PC-3 (cell line): ENCODE measurements at regions not wholly inside any gene's neighbourhood (a gene's known extent, or its start where the extent isn't known, plus 50 kb on each side); places are given as distances from the start of the nearest gene placed in this dataset.
"Not testable (repeated sequence)": the region's sequence is repeated elsewhere in the genome, so short reads cannot be mapped to it uniquely, and the experiment has no call there.

Experiments
- ATAC-seq: fragments of 200-7000 bp; cut with Tn5 transposase; 2 replicates; pipeline ENCODE4 v1.9.1; 2020; ENCODE audit warnings: mild to moderate bottlenecking, moderate library complexity
- BruUV-seq: library from RNA; stranded (reverse); fragments of 400-500 nt; replicated peaks from 2 replicates; lab custom pipeline; 2021; lab: Mats Ljungman, UMichigan
- CTCF ChIA-PET: fragments of 300-600 bp; sonication (Branson Sonifier 250); formaldehyde crosslinking; loops from one replicate; lab custom pipeline; 2022; ENCODE audit warnings: antibody characterized with exemption; lab: Charles Lee
- POLR2A ChIA-PET: fragments of 300-600 bp; sonication (Branson Sonifier 250); formaldehyde crosslinking; loops from one replicate; lab custom pipeline; 2022; ENCODE audit warnings: antibody characterized with exemption; ENCODE audit not compliant: unreplicated experiment; lab: Charles Lee
- DNase-seq: peaks from one replicate; pipeline ENCODE4 v3.0.0-alpha.2; 2015
- H2AFZ ChIP-seq: fragments of 300-600 bp; sonication (generic); 2 replicates; pipeline ENCODE4 v1.6.0; 2016; ENCODE audit warnings: antibody characterized with exemption, low read length
- H3F3A ChIP-seq: fragments of 300-600 bp; sonication (generic); one replicate; pipeline ENCODE4 v1.6.0; 2017; ENCODE audit warnings: antibody characterized with exemption, low read length, control low read depth, mild to moderate bottlenecking; ENCODE audit not compliant: unreplicated experiment
- H3K27ac ChIP-seq: fragments of 300-600 bp; sonication (generic); 2 replicates; pipeline ENCODE4 v1.5.1; 2016; ENCODE audit warnings: mild to moderate bottlenecking, low read length
- H3K27me3 ChIP-seq: fragments of 300-600 bp; sonication (generic); 2 replicates; pipeline ENCODE4 v1.6.1; 2016; ENCODE audit warnings: low read length, mixed read lengths
- H3K36me3 ChIP-seq: fragments of 300-600 bp; sonication (generic); 2 replicates; pipeline ENCODE4 v1.6.1; 2016; ENCODE audit warnings: low read depth, mixed run types, low read length, mixed read lengths
- H3K4me1 ChIP-seq: fragments of 300-600 bp; sonication (generic); 2 replicates; pipeline ENCODE4 v1.5.1; 2016; ENCODE audit warnings: low read length; ENCODE audit not compliant: insufficient read depth
- H3K4me2 ChIP-seq: fragments of 300-600 bp; sonication (generic); 2 replicates; pipeline ENCODE4 v1.6.0; 2016; ENCODE audit warnings: low read length
- H3K4me3 ChIP-seq: fragments of 300-600 bp; sonication (generic); 2 replicates; pipeline ENCODE4 v1.5.1; 2016; ENCODE audit warnings: mild to moderate bottlenecking, low read length, mixed read lengths
- H3K79me2 ChIP-seq: fragments of 300-600 bp; sonication (generic); 2 replicates; pipeline ENCODE4 v1.6.1; 2017; ENCODE audit warnings: low read length, mixed read lengths
- H3K9ac ChIP-seq: fragments of 300-600 bp; sonication (generic); 2 replicates; pipeline ENCODE4 v1.6.0; 2016; ENCODE audit warnings: mild to moderate bottlenecking, low read length
- H3K9me2 ChIP-seq: fragments of 300-600 bp; sonication (generic); replicated peaks from 2 replicates; pipeline ENCODE4 v1.6.1; 2016; ENCODE audit warnings: mixed run types, low read length, mixed read lengths
- H3K9me3 ChIP-seq: fragments of 300-600 bp; sonication (generic); 2 replicates; pipeline ENCODE4 v1.6.1; 2016; ENCODE audit warnings: low read length, mixed read lengths
- H4K20me1 ChIP-seq: fragments of 300-600 bp; sonication (generic); 2 replicates; pipeline ENCODE4 v1.6.1; 2016; ENCODE audit warnings: low read length, mixed read lengths
- CTCF ChIP-seq: fragments of 300-600 bp; sonication (generic); conservative IDR thresholded peaks from 2 replicates; pipeline ENCODE4 v1.5.1; 2017; ENCODE audit warnings: antibody characterized with exemption, low read depth, mild to moderate bottlenecking, low read length
- EZH2 ChIP-seq: fragments of 300-600 bp; sonication (generic); IDR thresholded peaks from one replicate; pipeline ENCODE4 v1.6.1; 2017; ENCODE audit warnings: antibody characterized with exemption, mild to moderate bottlenecking, low read length; ENCODE audit not compliant: unreplicated experiment
- EZH2phosphoT487 ChIP-seq: fragments of 300-600 bp; sonication (generic); IDR thresholded peaks from 2 replicates; pipeline ENCODE4 v1.6.1; 2018; ENCODE audit warnings: mild to moderate bottlenecking, antibody characterized with exemption, low read length, borderline replicate concordance
- intact Hi-C: fragments of 100-400 bp; cut with micrococcal nuclease; formaldehyde crosslinking; loops from 2 replicates; pipeline ENCODE4 v1.9.0; 2023

GRCh38 chr7:19914866-19915265 lies 141.4 kb upstream of the TMEM196 start:
- no peak for ATAC-seq
- no peak for DNase-seq
- no peak overlapping the region for H3K4me2 ChIP-seq
- POLR2A ChIA-PET, result no interaction called here
- H3K9me3 ChIP-seq, result no peaks in the 10 kb centered on the region
- no peaks in the 10 kb centered on the region for H3K27me3 ChIP-seq
- H3K4me1 ChIP-seq, result 0 out of 2 replicates have a peak, but pooled peaks cover 5% of the 10 kb centered on the region
- H3K9me2 ChIP-seq, result no peaks in the 10 kb centered on the region
- H3K9ac ChIP-seq, result no peak overlapping the region
- H4K20me1 ChIP-seq, result no peaks in the 10 kb centered on the region
- no peaks in the 10 kb centered on the region for H3K79me2 ChIP-seq
- H3K36me3 ChIP-seq, result no peaks in the 10 kb centered on the region
- H2AFZ ChIP-seq, result no peak overlapping the region
- no peak overlapping the region for H3K4me3 ChIP-seq
- H3K27ac ChIP-seq, result no peak overlapping the region
- CTCF ChIA-PET, result no interaction called here
- intact Hi-C loops, result no loop called here
- BruUV-seq, result no TSS peak
- no peak for TF ChIP-seq EZH2
- TF ChIP-seq CTCF, result no peak
- no peak for TF ChIP-seq EZH2phosphoT487
- H3F3A ChIP-seq, result no peaks in the 10 kb centered on the region

GRCh38 chr7:19900118-19900517 lies 126.7 kb upstream of the TMEM196 start:
- DNase-seq (peak; percentile 35), ATAC-seq (peak; percentile 94)
- Histone ChIP-seq H3K9ac (peak overlapping the region; percentile 43), H3K9me3 (no peaks in the 10 kb centered on the region), H4K20me1 (no peaks in the 10 kb centered on the region), H3K79me2 (no peaks in the 10 kb centered on the region), H3K27ac (peak overlapping the region; percentile 78), H3K4me3 (0 out of 2 replicates have a peak overlapping the region, but pooled peaks have one; percentile 12), H2AFZ (no peak overlapping the region), H3K36me3 (no peaks in the 10 kb centered on the region), H3K9me2 (no peaks in the 10 kb centered on the region), H3K4me1 (peaks cover 19% of the 10 kb centered on the region), H3K4me2 (peak overlapping the region; percentile 59), H3K27me3 (no peaks in the 10 kb centered on the region), H3F3A (no peaks in the 10 kb centered on the region)
- CTCF ChIA-PET, result no interaction called here
- intact Hi-C loops, result no loop called here
- no TSS peak for BruUV-seq
- POLR2A ChIA-PET, result no interaction called here
- TF ChIP-seq CTCF, result no peak
- no peak for TF ChIP-seq EZH2phosphoT487
- no peak for TF ChIP-seq EZH2

- Histone ChIP-seq H3F3A (no peaks in the 10 kb centered on the region), H3K4me1 (peaks cover 19% of the 10 kb centered on the region), H2AFZ (peak overlapping the region; percentile 21; the same call in 1 of the 2 replicates), H3K4me3 (no peak overlapping the region), H3K9ac (no peak overlapping the region), H3K27ac (peak overlapping the region; percentile 78), H3K27me3 (no peaks in the 10 kb centered on the region), H3K4me2 (peak overlapping the region; percentile 59), H3K36me3 (no peaks in the 10 kb centered on the region), H3K9me2 (no peaks in the 10 kb centered on the region), H4K20me1 (no peaks in the 10 kb centered on the region), H3K79me2 (no peaks in the 10 kb centered on the region), H3K9me3 (no peaks in the 10 kb centered on the region)
- TF ChIP-seq CTCF (no peak), EZH2phosphoT487 (no peak), EZH2 (no peak)
- DNase-seq (peak; percentile 77), ATAC-seq (peak; percentile 85)
- CTCF ChIA-PET, result no interaction called here
- POLR2A ChIA-PET, result no interaction called here
- intact Hi-C loops, result no loop called here
- no TSS peak for BruUV-seq
Measured at GRCh38 chr7:19899529-19899928, 126.1 kb upstream of the TMEM196 start.

DNA sequence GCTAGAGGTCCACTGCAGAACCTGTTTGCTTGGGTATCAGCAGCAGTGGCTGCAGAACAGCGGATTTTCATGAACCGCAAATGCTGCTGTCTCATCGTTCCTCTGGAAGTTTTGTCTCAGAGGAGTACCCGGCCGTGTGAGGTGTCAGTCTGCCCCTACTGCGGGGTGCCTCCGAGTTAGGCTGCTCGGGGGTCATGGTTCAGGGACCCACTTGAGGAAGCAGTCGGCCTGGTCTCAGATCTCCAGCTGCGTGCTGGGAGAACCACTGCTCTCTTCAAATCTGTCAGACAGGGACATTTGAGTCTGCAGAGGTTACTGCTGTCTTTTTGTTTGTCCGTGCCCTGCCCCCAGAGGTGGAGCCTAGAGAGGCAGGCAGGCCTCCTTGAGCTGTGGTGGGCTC lies 109.5 kb upstream of the TMEM196 start:
- ATAC-seq, H3K36me3 ChIP-seq, H4K20me1 ChIP-seq, H3K9me3 ChIP-seq, H3K27ac ChIP-seq, POLR2A ChIA-PET, intact Hi-C loops, BruUV-seq, H3K9me2 ChIP-seq, DNase-seq, H3K4me1 ChIP-seq, H3K9ac ChIP-seq, H3K4me2 ChIP-seq, H3K79me2 ChIP-seq, CTCF ChIA-PET, H3K4me3 ChIP-seq, H3K27me3 ChIP-seq, H3F3A ChIP-seq, H2AFZ ChIP-seq: not testable (repeated sequence)
